SH-SY5Y (cell line): ENCODE measurements at regions not wholly inside any gene's neighbourhood (a gene's known extent, or its start where the extent isn't known, plus 50 kb on each side); places are given as distances from the start of the nearest gene placed in this dataset.

Experiments
- GATA2 ChIP-seq: IDR thresholded peaks from 2 replicates; pipeline ENCODE4 v1.6.1; 2011; ENCODE audit warnings: mild to moderate bottlenecking, low read depth, low read length
- GATA3 ChIP-seq: IDR thresholded peaks from 2 replicates; pipeline ENCODE4 v1.6.1; 2011; ENCODE audit warnings: low read depth, mild to moderate bottlenecking, low read length, moderate library complexity

DNA sequence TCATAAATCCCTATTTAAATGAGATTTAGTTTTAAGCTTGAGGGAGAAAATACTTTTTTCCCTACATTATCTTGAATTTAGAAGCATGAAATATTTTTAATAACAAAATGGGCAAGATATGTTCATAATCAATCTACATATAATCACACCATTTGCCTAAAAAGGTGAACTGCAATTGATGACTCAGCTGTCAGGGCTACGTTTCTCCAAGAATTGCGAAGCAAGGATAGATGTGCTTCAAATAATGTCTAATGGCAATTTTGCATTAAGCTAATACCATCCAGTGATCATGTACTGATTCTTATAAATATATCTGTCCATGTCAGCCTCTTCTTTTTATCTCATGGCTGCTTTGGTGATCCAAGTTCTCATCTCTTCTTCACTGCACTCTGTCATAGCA is 404.4 kb downstream of the MAN2A1 start:
- no peak for TF ChIP-seq GATA2
- no peak for TF ChIP-seq GATA3
